Adrenal gland (tissue), 9 donors: ENCODE measurements at regions not wholly inside any gene's neighbourhood (a gene's known extent, or its start where the extent isn't known, plus 50 kb on each side); places are given as distances from the start of the nearest gene placed in this dataset.

ENCODE experiments used
- DNase-seq, 7 donors: peaks; one replicate each; pipeline ENCODE4 v3.0.0-alpha.2; 2019 to 2020
- H3K27ac ChIP-seq, 5 donors: fragments of 200-600 bp; sonication (generic) in 4 of 5; 1 replicate in 3 of 5; 2 replicates in 2 of 5; pipeline versions ENCODE4 v1.5.1 to v1.8.0; 2016 to 2020; ENCODE audit warnings: mild to moderate bottlenecking in 1 of 5
- H3K27me3 ChIP-seq: fragments of 200-600 bp; 2 replicates; pipeline ENCODE4 v1.8.0; 2021
- H3K36me3 ChIP-seq, 2 donors: fragments of 200-600 bp; replicated peaks in 1 of 2; 1 replicate in 1 of 2; 2 replicates in 1 of 2; pipeline versions ENCODE4 v1.5.1 to v1.8.0; 2018 to 2022
- H3K4me1 ChIP-seq, 2 donors: fragments of 200-600 bp; replicated peaks in 1 of 2; 1 replicate in 1 of 2; 2 replicates in 1 of 2; pipeline versions ENCODE4 v1.5.1 to v1.8.0; 2018 to 2021
- H3K4me3 ChIP-seq, 4 donors: fragments of 200-600 bp; sonication (generic) in 3 of 4; one replicate each; pipeline ENCODE4 v1.5.1; 2016 to 2018
- H3K9me3 ChIP-seq, 3 donors: fragments of 200-600 bp; sonication (generic) in 1 of 3; replicated peaks in 1 of 3; 1 replicate in 2 of 3; 2 replicates in 1 of 3; pipeline versions ENCODE4 v1.5.1 to v1.8.0; 2016 to 2021
- CTCF ChIP-seq, 6 experiments: fragments of 450-650 bp in 4 of 6; fragments of 200-600 bp in 2 of 6; sonication (generic) in 1 of 6; IDR thresholded peaks; 1 replicate in 5 of 6; 2 replicates in 1 of 6; pipeline versions ENCODE4 v1.5.1 to v1.8.0; 2016 to 2021; ENCODE audit warnings: antibody characterized with exemption in 6 of 6, mild to moderate bottlenecking in 2 of 6, moderate library complexity in 1 of 6
- POLR2A ChIP-seq, 2 donors: fragments of 450-650 bp; IDR thresholded peaks; one replicate each; pipeline ENCODE4 v1.6.1; 2017; ENCODE audit warnings: antibody characterized with exemption in 2 of 2, mild to moderate bottlenecking in 2 of 2, moderate library complexity in 1 of 2
- WGBS, 4 donors: extraction: QIAGEN DNeasy Blood & Tissue Kit in 2 of 4; methylation state at CpG; one replicate each; pipeline versions ENCODE4 v1.1.5 to v1.1.7; 2013 to 2017; 5-methylcytosine and 5-hydroxymethylcytosine counted together
- intact Hi-C, 2 donors: fragments of 100-400 bp; cut with DNase I; formaldehyde crosslinking; loops; one replicate each; pipeline versions ENCODE4 v1.14.1 to v1.15.0; 2022 to 2023
- donor health status: healthy with polysubstance abuse.
- donor health status: Bipolar disorder and iron deficiency.
- donor health status: DM: yes; HTN: yes; CAD: no.
- donor health status: DM: no; HTN: no; CAD: no.
- donor health status: DM: no; HTN: no; CAD: no.

- no peak for DNase-seq
Observed at GRCh38 chr1:195158091-195158490, 1450.1 kb downstream of the KCNT2 start.

GRCh38 chr1:195153107-195153506 is 1455.1 kb downstream of the KCNT2 start:
- H3K27ac ChIP-seq, result no peak overlapping the region
- no peaks in the 10 kb centered on the region for H3K4me1 ChIP-seq
- TF ChIP-seq POLR2A (IDR thresholded peaks at IDR 0.05) (no peak), CTCF (IDR thresholded peaks at IDR 0.05) (no peak)
- intact Hi-C loops, result no loop called here
- H3K4me3 ChIP-seq, result no peak overlapping the region
- no peaks in the 10 kb centered on the region for H3K27me3 ChIP-seq
- no peak for DNase-seq
- no peaks in the 10 kb centered on the region for H3K9me3 ChIP-seq
- H3K36me3 ChIP-seq, result no peaks in the 10 kb centered on the region
- WGBS, 4 donors, result 71 to 100% (median 85%) methylated on average over 1 of the region's 1 CpG

More at GRCh38 chr1:195158091-195158490, 1450.1 kb downstream of the KCNT2 start:
- Histone ChIP-seq H3K36me3 (no peaks in the 10 kb centered on the region), H3K9me3 (no peaks in the 10 kb centered on the region), H3K27me3 (no peaks in the 10 kb centered on the region), H3K27ac (no peak overlapping the region), H3K4me1 (no peaks in the 10 kb centered on the region), H3K4me3 (no peak overlapping the region)
- no peak for TF ChIP-seq CTCF (IDR thresholded peaks at IDR 0.05)
- TF ChIP-seq POLR2A (IDR thresholded peaks at IDR 0.05), result no peak
- intact Hi-C loops, result no loop called here
- 82 to 87% (median 87%) methylated on average over 3 to 4 of the region's 4 CpGs for WGBS, 4 donors

- TF ChIP-seq POLR2A (IDR thresholded peaks at IDR 0.05) (no peak), CTCF (IDR thresholded peaks at IDR 0.05) (no peak)
- intact Hi-C loops, result no loop called here
- Histone ChIP-seq H3K27me3 (no peaks in the 10 kb centered on the region), H3K4me3 (no peak overlapping the region), H3K36me3 (no peaks in the 10 kb centered on the region), H3K9me3 (no peaks in the 10 kb centered on the region), H3K27ac (no peak overlapping the region), H3K4me1 (no peaks in the 10 kb centered on the region)
- DNase-seq, result no peak
- 89 to 98% (median 94%) methylated on average over 3 of the region's 3 CpGs for WGBS, 4 donors
Observed at GRCh38 chr1:195150768-195151167, 1457.5 kb downstream of the KCNT2 start.

GRCh38 chr1:195141294-195141693 is 1466.9 kb downstream of the KCNT2 start:
- no peaks in the 10 kb centered on the region for H3K36me3 ChIP-seq
- intact Hi-C loops, result no loop called here
- no peak overlapping the region for H3K4me3 ChIP-seq
- H3K9me3 ChIP-seq, result no peaks in the 10 kb centered on the region
- TF ChIP-seq POLR2A (IDR thresholded peaks at IDR 0.05) (no peak), CTCF (IDR thresholded peaks at IDR 0.05) (no peak)
- H3K4me1 ChIP-seq, result no peaks in the 10 kb centered on the region
- DNase-seq, result no peak
- no peak overlapping the region for H3K27ac ChIP-seq
- 93 to 100% (median 98%) methylated on average over 2 of the region's 2 CpGs for WGBS, 4 donors
- no peaks in the 10 kb centered on the region for H3K27me3 ChIP-seq
